ENCODE measurements at regions not wholly inside any gene's neighbourhood (a gene's known extent, or its start where the extent isn't known, plus 50 kb on each side); places are given as distances from the start of the nearest gene placed in this dataset.
A peak's percentile ranks its signal among the peaks of the same experiment; 100 is the strongest.

DNA sequence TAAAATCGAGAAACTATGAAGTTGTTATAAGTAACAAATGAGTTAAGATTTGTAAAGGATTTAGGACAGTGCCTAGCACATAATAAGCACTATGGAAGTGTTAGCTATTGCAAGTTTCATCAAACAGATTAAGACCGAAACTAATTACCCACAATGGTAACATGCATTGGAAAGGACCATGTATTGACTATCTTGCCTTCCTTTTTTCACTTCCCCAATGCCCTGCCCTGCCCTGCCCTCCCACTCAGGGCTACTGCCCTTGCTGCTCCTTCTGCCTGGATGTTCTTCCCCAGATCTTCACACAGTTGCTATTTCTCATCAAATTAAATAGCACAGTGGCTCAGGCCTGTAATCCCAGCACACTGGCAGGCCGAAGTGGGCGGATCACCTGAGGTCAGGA, 202.1 kb upstream of the PSMD7 start:
- intact Hi-C loops (cut with micrococcal nuclease; ENCODE audit: unreplicated experiment), result no loop called here
- SMC1A ChIA-PET (ENCODE audit: uncharacterized antibody, unreplicated experiment), result interaction anchor here (2.8 kb wide), 1 partner anchor 29 kb away, joined by 9 read pairs; no protein-coding TSS in a partner anchor
- Histone ChIP-seq H3K36me3 (ENCODE audit: control insufficient read depth in 2 of 2, insufficient read depth in 2 of 2, low read length in 1 of 2) (no peaks in the 10 kb centered on the region), H3K27ac (ENCODE audit: control insufficient read depth, insufficient read depth) (no peak overlapping the region), H2AFZ (ENCODE audit: control insufficient read depth, low read depth, low read length) (no peak overlapping the region), H4K20me1 (ENCODE audit: control insufficient read depth, insufficient read depth) (no peaks in the 10 kb centered on the region), H3K27me3 (replicated peaks in 1 of 2; ENCODE audit: control insufficient read depth in 2 of 2, insufficient read depth in 2 of 2, low read length in 1 of 2) (no peaks in the 10 kb centered on the region), H3K9ac (ENCODE audit: control insufficient read depth, insufficient read depth, low read length) (no peak overlapping the region), H3K79me2 (ENCODE audit: control insufficient read depth, insufficient read depth, low read length) (no peaks in the 10 kb centered on the region), H3K4me3 (no peak overlapping the region), H3K4me1 (ENCODE audit: control insufficient read depth, insufficient read depth, low read length) (no peaks in the 10 kb centered on the region), H3K9me3 (replicated peaks; ENCODE audit: control insufficient read depth, insufficient read depth, low read length) (no peaks in the 10 kb centered on the region), H3K4me2 (ENCODE audit: control insufficient read depth, insufficient read depth) (no peak overlapping the region)
- CTCF ChIA-PET, result interaction anchor here (0.6 kb wide), 2 partner anchors 9 to 773 kb away, joined by 3 read pairs; no protein-coding TSS in a partner anchor
- in situ Hi-C loops (cut with MboI), result no loop called here
- RAD21 ChIA-PET (ENCODE audit: unreplicated experiment), result interaction anchor here (1.2 kb wide), 3 partner anchors 9 to 30 kb away, joined by 3 to 4 read pairs (median 3); no protein-coding TSS in a partner anchor
- DNase-seq (ENCODE audit: low read depth, low spot score) (no peak), FAIRE-seq (no peak), ATAC-seq (peak; percentile 95)
- POLR2A ChIA-PET, result interaction anchor here (0.7 kb wide), 1 partner anchor 1416 kb away, joined by 4 read pairs; no protein-coding TSS in a partner anchor
- BruUV-seq (replicated peaks), result no TSS peak
- WGBS (ENCODE audit: insufficient coverage, insufficient replicate concordance, low lambda C conversion rate, missing lambda C conversion rate), result 38% methylated on average over 4 of the region's 4 CpGs
- TF ChIP-seq, protein P1, sequence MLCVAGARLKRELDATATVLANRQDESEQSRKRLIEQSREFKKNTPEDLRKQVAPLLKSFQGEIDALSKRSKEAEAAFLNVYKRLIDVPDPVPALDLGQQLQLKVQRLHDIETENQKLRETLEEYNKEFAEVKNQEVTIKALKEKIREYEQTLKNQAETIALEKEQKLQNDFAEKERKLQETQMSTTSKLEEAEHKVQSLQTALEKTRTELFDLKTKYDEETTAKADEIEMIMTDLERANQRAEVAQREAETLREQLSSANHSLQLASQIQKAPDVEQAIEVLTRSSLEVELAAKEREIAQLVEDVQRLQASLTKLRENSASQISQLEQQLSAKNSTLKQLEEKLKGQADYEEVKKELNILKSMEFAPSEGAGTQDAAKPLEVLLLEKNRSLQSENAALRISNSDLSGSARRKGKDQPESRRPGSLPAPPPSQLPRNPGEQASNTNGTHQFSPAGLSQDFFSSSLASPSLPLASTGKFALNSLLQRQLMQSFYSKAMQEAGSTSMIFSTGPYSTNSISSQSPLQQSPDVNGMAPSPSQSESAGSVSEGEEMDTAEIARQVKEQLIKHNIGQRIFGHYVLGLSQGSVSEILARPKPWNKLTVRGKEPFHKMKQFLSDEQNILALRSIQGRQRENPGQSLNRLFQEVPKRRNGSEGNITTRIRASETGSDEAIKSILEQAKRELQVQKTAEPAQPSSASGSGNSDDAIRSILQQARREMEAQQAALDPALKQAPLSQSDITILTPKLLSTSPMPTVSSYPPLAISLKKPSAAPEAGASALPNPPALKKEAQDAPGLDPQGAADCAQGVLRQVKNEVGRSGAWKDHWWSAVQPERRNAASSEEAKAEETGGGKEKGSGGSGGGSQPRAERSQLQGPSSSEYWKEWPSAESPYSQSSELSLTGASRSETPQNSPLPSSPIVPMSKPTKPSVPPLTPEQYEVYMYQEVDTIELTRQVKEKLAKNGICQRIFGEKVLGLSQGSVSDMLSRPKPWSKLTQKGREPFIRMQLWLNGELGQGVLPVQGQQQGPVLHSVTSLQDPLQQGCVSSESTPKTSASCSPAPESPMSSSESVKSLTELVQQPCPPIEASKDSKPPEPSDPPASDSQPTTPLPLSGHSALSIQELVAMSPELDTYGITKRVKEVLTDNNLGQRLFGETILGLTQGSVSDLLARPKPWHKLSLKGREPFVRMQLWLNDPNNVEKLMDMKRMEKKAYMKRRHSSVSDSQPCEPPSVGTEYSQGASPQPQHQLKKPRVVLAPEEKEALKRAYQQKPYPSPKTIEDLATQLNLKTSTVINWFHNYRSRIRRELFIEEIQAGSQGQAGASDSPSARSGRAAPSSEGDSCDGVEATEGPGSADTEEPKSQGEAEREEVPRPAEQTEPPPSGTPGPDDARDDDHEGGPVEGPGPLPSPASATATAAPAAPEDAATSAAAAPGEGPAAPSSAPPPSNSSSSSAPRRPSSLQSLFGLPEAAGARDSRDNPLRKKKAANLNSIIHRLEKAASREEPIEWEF (IDR thresholded peaks at IDR 0.05; ENCODE audit: insufficient replicate concordance, low read depth, low read length), result peak; percentile 20
- TF ChIP-seq EZH2 (IDR thresholded peaks at IDR 0.05; ENCODE audit: borderline replicate concordance, control insufficient read depth, low read depth, low read length), result no peak
- TF ChIP-seq TCF3 (IDR thresholded peaks at IDR 0.05; ENCODE audit: borderline replicate concordance, insufficient read depth, low read depth, low read length), result no peak
- TF ChIP-seq, protein P2, sequence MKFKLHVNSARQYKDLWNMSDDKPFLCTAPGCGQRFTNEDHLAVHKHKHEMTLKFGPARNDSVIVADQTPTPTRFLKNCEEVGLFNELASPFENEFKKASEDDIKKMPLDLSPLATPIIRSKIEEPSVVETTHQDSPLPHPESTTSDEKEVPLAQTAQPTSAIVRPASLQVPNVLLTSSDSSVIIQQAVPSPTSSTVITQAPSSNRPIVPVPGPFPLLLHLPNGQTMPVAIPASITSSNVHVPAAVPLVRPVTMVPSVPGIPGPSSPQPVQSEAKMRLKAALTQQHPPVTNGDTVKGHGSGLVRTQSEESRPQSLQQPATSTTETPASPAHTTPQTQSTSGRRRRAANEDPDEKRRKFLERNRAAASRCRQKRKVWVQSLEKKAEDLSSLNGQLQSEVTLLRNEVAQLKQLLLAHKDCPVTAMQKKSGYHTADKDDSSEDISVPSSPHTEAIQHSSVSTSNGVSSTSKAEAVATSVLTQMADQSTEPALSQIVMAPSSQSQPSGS (IDR thresholded peaks at IDR 0.05; ENCODE audit: low read length), result no peak
- TF ChIP-seq, protein P3, sequence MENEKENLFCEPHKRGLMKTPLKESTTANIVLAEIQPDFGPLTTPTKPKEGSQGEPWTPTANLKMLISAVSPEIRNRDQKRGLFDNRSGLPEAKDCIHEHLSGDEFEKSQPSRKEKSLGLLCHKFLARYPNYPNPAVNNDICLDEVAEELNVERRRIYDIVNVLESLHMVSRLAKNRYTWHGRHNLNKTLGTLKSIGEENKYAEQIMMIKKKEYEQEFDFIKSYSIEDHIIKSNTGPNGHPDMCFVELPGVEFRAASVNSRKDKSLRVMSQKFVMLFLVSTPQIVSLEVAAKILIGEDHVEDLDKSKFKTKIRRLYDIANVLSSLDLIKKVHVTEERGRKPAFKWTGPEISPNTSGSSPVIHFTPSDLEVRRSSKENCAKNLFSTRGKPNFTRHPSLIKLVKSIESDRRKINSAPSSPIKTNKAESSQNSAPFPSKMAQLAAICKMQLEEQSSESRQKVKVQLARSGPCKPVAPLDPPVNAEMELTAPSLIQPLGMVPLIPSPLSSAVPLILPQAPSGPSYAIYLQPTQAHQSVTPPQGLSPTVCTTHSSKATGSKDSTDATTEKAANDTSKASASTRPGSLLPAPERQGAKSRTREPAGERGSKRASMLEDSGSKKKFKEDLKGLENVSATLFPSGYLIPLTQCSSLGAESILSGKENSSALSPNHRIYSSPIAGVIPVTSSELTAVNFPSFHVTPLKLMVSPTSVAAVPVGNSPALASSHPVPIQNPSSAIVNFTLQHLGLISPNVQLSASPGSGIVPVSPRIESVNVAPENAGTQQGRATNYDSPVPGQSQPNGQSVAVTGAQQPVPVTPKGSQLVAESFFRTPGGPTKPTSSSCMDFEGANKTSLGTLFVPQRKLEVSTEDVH (IDR thresholded peaks at IDR 0.05; ENCODE audit: low read depth, partially characterized antibody), result no peak
- TF ChIP-seq, protein P4, sequence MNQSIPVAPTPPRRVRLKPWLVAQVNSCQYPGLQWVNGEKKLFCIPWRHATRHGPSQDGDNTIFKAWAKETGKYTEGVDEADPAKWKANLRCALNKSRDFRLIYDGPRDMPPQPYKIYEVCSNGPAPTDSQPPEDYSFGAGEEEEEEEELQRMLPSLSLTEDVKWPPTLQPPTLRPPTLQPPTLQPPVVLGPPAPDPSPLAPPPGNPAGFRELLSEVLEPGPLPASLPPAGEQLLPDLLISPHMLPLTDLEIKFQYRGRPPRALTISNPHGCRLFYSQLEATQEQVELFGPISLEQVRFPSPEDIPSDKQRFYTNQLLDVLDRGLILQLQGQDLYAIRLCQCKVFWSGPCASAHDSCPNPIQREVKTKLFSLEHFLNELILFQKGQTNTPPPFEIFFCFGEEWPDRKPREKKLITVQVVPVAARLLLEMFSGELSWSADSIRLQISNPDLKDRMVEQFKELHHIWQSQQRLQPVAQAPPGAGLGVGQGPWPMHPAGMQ (IDR thresholded peaks at IDR 0.05; ENCODE audit: borderline replicate concordance), result no peak
- TF ChIP-seq RB1 (IDR thresholded peaks at IDR 0.05; ENCODE audit: borderline replicate concordance), result no peak; the same call in 1 of the 2 replicates
- peak; percentile 74; the same call in 1 of the 2 replicates for TF ChIP-seq SPI1 (IDR thresholded peaks at IDR 0.05; ENCODE audit: borderline replicate concordance, insufficient read depth, low read depth, low read length)
- TF ChIP-seq, protein P5, sequence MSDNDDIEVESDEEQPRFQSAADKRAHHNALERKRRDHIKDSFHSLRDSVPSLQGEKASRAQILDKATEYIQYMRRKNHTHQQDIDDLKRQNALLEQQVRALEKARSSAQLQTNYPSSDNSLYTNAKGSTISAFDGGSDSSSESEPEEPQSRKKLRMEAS (IDR thresholded peaks at IDR 0.05; ENCODE audit: low read depth, low read length), result no peak
- no peak for TF ChIP-seq SIN3A (IDR thresholded peaks at IDR 0.05; ENCODE audit: low read depth, low read length)
